ENCODE measurements at regions not wholly inside any gene's neighbourhood (a gene's known extent, or its start where the extent isn't known, plus 50 kb on each side); places are given as distances from the start of the nearest gene placed in this dataset.

GRCh38 chr7:118575393-118575948, 351.0 kb downstream of the ANKRD7 start:
- Histone ChIP-seq H3K36me3 (ENCODE audit: control insufficient read depth, insufficient read depth, low read length) (no peaks in the 10 kb centered on the region), H3K4me3 (ENCODE audit: low read depth, low read length) (no peak overlapping the region), H3K27me3 (ENCODE audit: control insufficient read depth, insufficient read depth, low read length) (no peaks in the 10 kb centered on the region)
- DNase-seq (ENCODE audit: low read depth) = no peak
- no peak for TF ChIP-seq CTCF (IDR thresholded peaks at IDR 0.05; ENCODE audit: insufficient read depth, low read length, poor library complexity, severe bottlenecking)

- Histone ChIP-seq H3K27me3 (ENCODE audit: control insufficient read depth, insufficient read depth, low read length) (no peaks in the 10 kb centered on the region), H3K4me3 (ENCODE audit: low read depth, low read length) (no peak overlapping the region), H3K36me3 (ENCODE audit: control insufficient read depth, insufficient read depth, low read length) (no peaks in the 10 kb centered on the region)
- no peak for TF ChIP-seq CTCF (IDR thresholded peaks at IDR 0.05; ENCODE audit: insufficient read depth, low read length, poor library complexity, severe bottlenecking)
- no peak for DNase-seq (ENCODE audit: low read depth)
Observed at GRCh38 chr7:118580743-118581382, 356.4 kb downstream of the ANKRD7 start.

- no peak overlapping the region for H3K4me3 ChIP-seq (ENCODE audit: low read depth, low read length)
- H3K27me3 ChIP-seq (ENCODE audit: control insufficient read depth, insufficient read depth, low read length) = no peaks in the 10 kb centered on the region
- TF ChIP-seq CTCF (IDR thresholded peaks at IDR 0.05; ENCODE audit: insufficient read depth, low read length, poor library complexity, severe bottlenecking) = no peak
- DNase-seq (ENCODE audit: low read depth) = no peak
- H3K36me3 ChIP-seq (ENCODE audit: control insufficient read depth, insufficient read depth, low read length) = no peaks in the 10 kb centered on the region
Observed at GRCh38 chr7:118583641-118584040, 359.1 kb downstream of the ANKRD7 start.

DNA sequence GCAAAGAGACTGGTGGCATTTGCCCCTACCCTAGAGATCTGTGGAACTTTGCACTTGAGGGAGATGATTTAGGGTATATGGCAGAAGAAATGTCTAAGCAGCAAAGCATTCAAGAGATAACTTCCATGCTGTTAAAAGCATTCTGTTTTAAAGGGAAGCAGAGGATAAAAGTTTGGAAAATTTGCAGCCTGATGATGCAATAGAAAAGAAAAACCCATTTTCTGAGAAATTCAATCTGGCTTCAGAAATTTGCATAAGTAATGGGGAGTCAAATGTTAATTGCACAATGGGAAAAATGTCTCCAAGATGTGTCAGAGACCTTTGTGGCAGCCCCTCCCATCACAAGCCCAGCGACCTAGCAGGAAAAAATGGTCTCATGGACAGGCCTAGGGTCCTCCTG, 361.7 kb downstream of the ANKRD7 start:
- Histone ChIP-seq H3K27me3 (ENCODE audit: control insufficient read depth, insufficient read depth, low read length) (no peaks in the 10 kb centered on the region), H3K36me3 (ENCODE audit: control insufficient read depth, insufficient read depth, low read length) (no peaks in the 10 kb centered on the region), H3K4me3 (ENCODE audit: low read depth, low read length) (no peak overlapping the region)
- DNase-seq (ENCODE audit: low read depth) = no peak
- TF ChIP-seq CTCF (IDR thresholded peaks at IDR 0.05; ENCODE audit: insufficient read depth, low read length, poor library complexity, severe bottlenecking) = no peak

GRCh38 chr7:118590107-118590506, 365.6 kb downstream of the ANKRD7 start:
- no peak for DNase-seq (ENCODE audit: low read depth)
- Histone ChIP-seq H3K4me3 (ENCODE audit: low read depth, low read length) (no peak overlapping the region), H3K27me3 (ENCODE audit: control insufficient read depth, insufficient read depth, low read length) (no peaks in the 10 kb centered on the region), H3K36me3 (ENCODE audit: control insufficient read depth, insufficient read depth, low read length) (no peaks in the 10 kb centered on the region)
- TF ChIP-seq CTCF (IDR thresholded peaks at IDR 0.05; ENCODE audit: insufficient read depth, low read length, poor library complexity, severe bottlenecking) = peak; percentile 40

GRCh38 chr7:118602090-118602489, 377.6 kb downstream of the ANKRD7 start:
- DNase-seq (ENCODE audit: low read depth) = no peak
- Histone ChIP-seq H3K36me3 (ENCODE audit: control insufficient read depth, insufficient read depth, low read length) (no peaks in the 10 kb centered on the region), H3K4me3 (ENCODE audit: low read depth, low read length) (no peak overlapping the region), H3K27me3 (ENCODE audit: control insufficient read depth, insufficient read depth, low read length) (no peaks in the 10 kb centered on the region)
- no peak for TF ChIP-seq CTCF (IDR thresholded peaks at IDR 0.05; ENCODE audit: insufficient read depth, low read length, poor library complexity, severe bottlenecking)
